PC-3 (cell line): ENCODE measurements at regions not wholly inside any gene's neighbourhood (a gene's known extent, or its start where the extent isn't known, plus 50 kb on each side); places are given as distances from the start of the nearest gene placed in this dataset.
"Not testable (repeated sequence)": the region's sequence is repeated elsewhere in the genome, so short reads cannot be mapped to it uniquely, and the experiment has no call there.

Experiments
- ATAC-seq: fragments of 200-7000 bp; cut with Tn5 transposase; 2 replicates; pipeline ENCODE4 v1.9.1; 2020; ENCODE audit warnings: mild to moderate bottlenecking, moderate library complexity
- BruUV-seq: library from RNA; stranded (reverse); fragments of 400-500 nt; replicated peaks from 2 replicates; lab custom pipeline; 2021; lab: Mats Ljungman, UMichigan
- CTCF ChIA-PET: fragments of 300-600 bp; sonication (Branson Sonifier 250); formaldehyde crosslinking; loops from one replicate; lab custom pipeline; 2022; ENCODE audit warnings: antibody characterized with exemption; lab: Charles Lee
- POLR2A ChIA-PET: fragments of 300-600 bp; sonication (Branson Sonifier 250); formaldehyde crosslinking; loops from one replicate; lab custom pipeline; 2022; ENCODE audit warnings: antibody characterized with exemption; ENCODE audit not compliant: unreplicated experiment; lab: Charles Lee
- DNase-seq: peaks from one replicate; pipeline ENCODE4 v3.0.0-alpha.2; 2015
- H2AFZ ChIP-seq: fragments of 300-600 bp; sonication (generic); 2 replicates; pipeline ENCODE4 v1.6.0; 2016; ENCODE audit warnings: antibody characterized with exemption, low read length
- H3F3A ChIP-seq: fragments of 300-600 bp; sonication (generic); one replicate; pipeline ENCODE4 v1.6.0; 2017; ENCODE audit warnings: antibody characterized with exemption, low read length, control low read depth, mild to moderate bottlenecking; ENCODE audit not compliant: unreplicated experiment
- H3K27ac ChIP-seq: fragments of 300-600 bp; sonication (generic); 2 replicates; pipeline ENCODE4 v1.5.1; 2016; ENCODE audit warnings: mild to moderate bottlenecking, low read length
- H3K27me3 ChIP-seq: fragments of 300-600 bp; sonication (generic); 2 replicates; pipeline ENCODE4 v1.6.1; 2016; ENCODE audit warnings: low read length, mixed read lengths
- H3K36me3 ChIP-seq: fragments of 300-600 bp; sonication (generic); 2 replicates; pipeline ENCODE4 v1.6.1; 2016; ENCODE audit warnings: low read depth, mixed run types, low read length, mixed read lengths
- H3K4me1 ChIP-seq: fragments of 300-600 bp; sonication (generic); 2 replicates; pipeline ENCODE4 v1.5.1; 2016; ENCODE audit warnings: low read length; ENCODE audit not compliant: insufficient read depth
- H3K4me2 ChIP-seq: fragments of 300-600 bp; sonication (generic); 2 replicates; pipeline ENCODE4 v1.6.0; 2016; ENCODE audit warnings: low read length
- H3K4me3 ChIP-seq: fragments of 300-600 bp; sonication (generic); 2 replicates; pipeline ENCODE4 v1.5.1; 2016; ENCODE audit warnings: mild to moderate bottlenecking, low read length, mixed read lengths
- H3K79me2 ChIP-seq: fragments of 300-600 bp; sonication (generic); 2 replicates; pipeline ENCODE4 v1.6.1; 2017; ENCODE audit warnings: low read length, mixed read lengths
- H3K9ac ChIP-seq: fragments of 300-600 bp; sonication (generic); 2 replicates; pipeline ENCODE4 v1.6.0; 2016; ENCODE audit warnings: mild to moderate bottlenecking, low read length
- H3K9me2 ChIP-seq: fragments of 300-600 bp; sonication (generic); replicated peaks from 2 replicates; pipeline ENCODE4 v1.6.1; 2016; ENCODE audit warnings: mixed run types, low read length, mixed read lengths
- H3K9me3 ChIP-seq: fragments of 300-600 bp; sonication (generic); 2 replicates; pipeline ENCODE4 v1.6.1; 2016; ENCODE audit warnings: low read length, mixed read lengths
- H4K20me1 ChIP-seq: fragments of 300-600 bp; sonication (generic); 2 replicates; pipeline ENCODE4 v1.6.1; 2016; ENCODE audit warnings: low read length, mixed read lengths
- CTCF ChIP-seq: fragments of 300-600 bp; sonication (generic); conservative IDR thresholded peaks from 2 replicates; pipeline ENCODE4 v1.5.1; 2017; ENCODE audit warnings: antibody characterized with exemption, low read depth, mild to moderate bottlenecking, low read length
- EZH2 ChIP-seq: fragments of 300-600 bp; sonication (generic); IDR thresholded peaks from one replicate; pipeline ENCODE4 v1.6.1; 2017; ENCODE audit warnings: antibody characterized with exemption, mild to moderate bottlenecking, low read length; ENCODE audit not compliant: unreplicated experiment
- EZH2phosphoT487 ChIP-seq: fragments of 300-600 bp; sonication (generic); IDR thresholded peaks from 2 replicates; pipeline ENCODE4 v1.6.1; 2018; ENCODE audit warnings: mild to moderate bottlenecking, antibody characterized with exemption, low read length, borderline replicate concordance
- intact Hi-C: fragments of 100-400 bp; cut with micrococcal nuclease; formaldehyde crosslinking; loops from 2 replicates; pipeline ENCODE4 v1.9.0; 2023

GRCh38 chr2:142615876-142616275, 261.6 kb upstream of the KYNU start:
- Histone ChIP-seq H4K20me1 (no peaks in the 10 kb centered on the region), H3K9me3 (no peaks in the 10 kb centered on the region), H3K9me2 (no peaks in the 10 kb centered on the region), H3F3A (no peaks in the 10 kb centered on the region), H3K9ac (no peak overlapping the region), H3K36me3 (no peaks in the 10 kb centered on the region), H2AFZ (no peak overlapping the region), H3K27me3 (no peaks in the 10 kb centered on the region), H3K4me3 (no peak overlapping the region), H3K79me2 (no peaks in the 10 kb centered on the region), H3K4me2 (no peak overlapping the region), H3K27ac (no peak overlapping the region), H3K4me1 (no peaks in the 10 kb centered on the region)
- BruUV-seq, result no TSS peak
- ChIA-PET CTCF (no interaction called here), POLR2A (no interaction called here)
- intact Hi-C loops, result no loop called here
- DNase-seq (no peak), ATAC-seq (no peak)
- no peak for TF ChIP-seq EZH2phosphoT487
- TF ChIP-seq EZH2, result no peak
- TF ChIP-seq CTCF, result no peak

DNA sequence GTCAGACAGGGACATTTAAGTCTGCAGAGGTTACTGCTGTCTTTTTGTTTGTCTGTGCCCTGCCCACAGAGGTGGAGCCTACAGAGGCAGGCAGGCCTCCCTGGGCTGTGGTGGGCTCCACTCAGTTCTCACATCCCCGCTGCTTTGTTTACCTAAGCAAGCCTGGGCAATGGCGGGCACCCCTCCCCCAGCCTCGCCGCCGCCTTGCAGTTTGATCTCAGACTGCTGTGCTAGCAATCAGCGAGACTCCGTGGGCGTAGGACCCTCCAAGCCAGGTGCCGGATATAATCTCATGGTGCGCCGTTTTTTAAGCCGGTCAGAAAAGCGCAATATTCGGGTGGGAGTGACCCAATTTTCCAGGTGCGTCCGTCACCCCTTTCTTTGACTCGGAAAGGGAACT, 264.3 kb upstream of the KYNU start:
- H3K27ac ChIP-seq, DNase-seq, H3K36me3 ChIP-seq, intact Hi-C loops, H4K20me1 ChIP-seq, ATAC-seq, H3K9me3 ChIP-seq, H3K4me3 ChIP-seq, H3K79me2 ChIP-seq, H3K9me2 ChIP-seq, POLR2A ChIA-PET, H3K9ac ChIP-seq, H2AFZ ChIP-seq, H3K4me1 ChIP-seq, H3K4me2 ChIP-seq, H3K27me3 ChIP-seq, CTCF ChIA-PET, H3F3A ChIP-seq, BruUV-seq: not testable (repeated sequence)

- no peak for ATAC-seq
- Histone ChIP-seq H3K27ac (no peak overlapping the region), H3F3A (no peaks in the 10 kb centered on the region), H3K4me1 (peaks cover 10% of the 10 kb centered on the region), H4K20me1 (no peaks in the 10 kb centered on the region), H3K4me3 (no peak overlapping the region), H2AFZ (no peak overlapping the region), H3K79me2 (no peaks in the 10 kb centered on the region), H3K27me3 (no peaks in the 10 kb centered on the region), H3K4me2 (no peak overlapping the region), H3K9me2 (no peaks in the 10 kb centered on the region), H3K9me3 (no peaks in the 10 kb centered on the region), H3K9ac (no peak overlapping the region), H3K36me3 (no peaks in the 10 kb centered on the region)
- ChIA-PET CTCF (no interaction called here), POLR2A (no interaction called here)
- no TSS peak for BruUV-seq
- no peak for DNase-seq
- intact Hi-C loops, result loop anchor here (2.0 to 10.0 kb wide), 2 partner anchors 35 to 691 kb away; no protein-coding TSS in a partner anchor
- TF ChIP-seq CTCF (no peak), EZH2phosphoT487 (no peak), EZH2 (no peak)
Observed at GRCh38 chr2:142605421-142605820, 272.0 kb upstream of the KYNU start.
